ENCODE measurements at regions not wholly inside any gene's neighbourhood (a gene's known extent, or its start where the extent isn't known, plus 50 kb on each side); places are given as distances from the start of the nearest gene placed in this dataset.

GRCh38 chr2:21519412-21519811 lies 395.6 kb downstream of the TDRD15 start:
- Histone ChIP-seq H3K4me3 (replicated peaks in 1 of 4; ENCODE audit: control extremely low read depth in 1 of 4, insufficient read depth in 1 of 4, low read depth in 3 of 4, low read length in 4 of 4) (no peak overlapping the region), H3K9me3 (ENCODE audit: control insufficient read depth, insufficient read depth, low read depth, low read length) (no peaks in the 10 kb centered on the region), H3K79me2 (ENCODE audit: control insufficient read depth, insufficient read depth, low read length) (no peaks in the 10 kb centered on the region), H3K4me1 (ENCODE audit: control insufficient read depth, extremely low read depth, insufficient read depth, low read length) (no peaks in the 10 kb centered on the region), H3K9ac (ENCODE audit: insufficient read depth, low read length) (no peak overlapping the region), H2AFZ (ENCODE audit: low read length) (no peak overlapping the region), H4K20me1 (ENCODE audit: control insufficient read depth, extremely low read depth, insufficient read depth, low read length) (no peaks in the 10 kb centered on the region), H3K27me3 (ENCODE audit: control insufficient read depth, insufficient read depth, low read length) (no peaks in the 10 kb centered on the region), H3K4me2 (ENCODE audit: extremely low read depth, insufficient read depth, low read length) (no peak overlapping the region), H3K27ac (ENCODE audit: insufficient read depth, low read length) (no peak overlapping the region), H3K36me3 (ENCODE audit: control insufficient read depth, insufficient read depth, low read length) (no peaks in the 10 kb centered on the region)
- no peak for DNase-seq (ENCODE audit: low read depth in 2 of 2)
- no peak for TF ChIP-seq CTCF (conservative IDR thresholded peaks at IDR 0.05 in 1 of 2, IDR thresholded peaks at IDR 0.05 in 1 of 2; ENCODE audit: low read depth in 1 of 2, low read length in 2 of 2)
- TF ChIP-seq EZH2 (IDR thresholded peaks at IDR 0.05; ENCODE audit: low read length, missing control alignments), result no peak

DNA sequence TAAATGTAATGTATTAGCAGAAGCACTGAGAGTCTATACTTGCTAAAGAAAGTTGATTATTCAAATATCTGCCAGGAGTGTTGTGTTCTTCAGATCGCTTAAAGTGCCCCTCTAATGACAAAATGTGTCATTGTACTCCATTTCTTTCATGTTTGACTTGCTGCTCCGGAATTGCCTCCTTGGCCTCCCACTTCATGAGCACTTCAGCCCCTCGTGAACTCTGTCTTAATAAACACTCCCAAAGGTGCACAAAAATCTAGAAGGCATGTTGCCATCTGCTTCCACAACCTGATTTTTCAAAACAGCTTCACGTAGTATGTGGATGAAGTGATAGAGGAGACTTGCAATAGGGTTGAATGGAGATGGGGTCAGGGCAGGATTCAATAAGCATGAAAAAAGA lies 396.1 kb downstream of the TDRD15 start:
- no peaks in the 10 kb centered on the region for H4K20me1 ChIP-seq (ENCODE audit: control insufficient read depth, extremely low read depth, insufficient read depth, low read length)
- no peaks in the 10 kb centered on the region for H3K79me2 ChIP-seq (ENCODE audit: control insufficient read depth, insufficient read depth, low read length)
- no peak overlapping the region for H3K27ac ChIP-seq (ENCODE audit: insufficient read depth, low read length)
- TF ChIP-seq EZH2 (IDR thresholded peaks at IDR 0.05; ENCODE audit: low read length, missing control alignments) (no peak), CTCF (conservative IDR thresholded peaks at IDR 0.05 in 1 of 2, IDR thresholded peaks at IDR 0.05 in 1 of 2; ENCODE audit: low read depth in 1 of 2, low read length in 2 of 2) (no peak)
- H2AFZ ChIP-seq (ENCODE audit: low read length), result no peak overlapping the region
- H3K4me2 ChIP-seq (ENCODE audit: extremely low read depth, insufficient read depth, low read length), result no peak overlapping the region
- no peak overlapping the region for H3K9ac ChIP-seq (ENCODE audit: insufficient read depth, low read length)
- no peaks in the 10 kb centered on the region for H3K36me3 ChIP-seq (ENCODE audit: control insufficient read depth, insufficient read depth, low read length)
- no peaks in the 10 kb centered on the region for H3K9me3 ChIP-seq (ENCODE audit: control insufficient read depth, insufficient read depth, low read depth, low read length)
- H3K27me3 ChIP-seq (ENCODE audit: control insufficient read depth, insufficient read depth, low read length), result no peaks in the 10 kb centered on the region
- no peaks in the 10 kb centered on the region for H3K4me1 ChIP-seq (ENCODE audit: control insufficient read depth, extremely low read depth, insufficient read depth, low read length)
- DNase-seq (ENCODE audit: low read depth in 2 of 2), result no peak
- H3K4me3 ChIP-seq (replicated peaks in 1 of 4; ENCODE audit: control extremely low read depth in 1 of 4, insufficient read depth in 1 of 4, low read depth in 3 of 4, low read length in 4 of 4), result no peak overlapping the region

DNA sequence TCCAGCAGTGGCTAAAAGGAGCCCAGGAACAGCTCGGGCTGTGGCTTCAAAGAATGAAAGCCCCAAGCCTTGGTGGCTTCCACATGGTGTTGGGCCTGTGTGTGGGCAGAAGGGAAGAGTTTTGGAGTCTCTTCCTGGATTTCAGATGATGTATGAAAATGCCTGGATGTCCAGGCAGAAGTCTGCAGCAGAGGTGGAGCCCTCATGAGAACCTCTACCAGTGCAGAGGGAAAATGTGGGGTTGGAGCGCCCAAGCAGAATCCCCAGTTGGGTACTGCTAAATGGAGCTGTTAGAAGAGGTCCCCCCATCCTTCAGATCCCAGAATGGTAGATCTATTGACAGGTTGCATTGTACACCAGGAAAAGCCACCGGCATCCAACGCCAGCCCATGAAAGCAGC lies 412.1 kb downstream of the TDRD15 start:
- no peaks in the 10 kb centered on the region for H3K79me2 ChIP-seq (ENCODE audit: control insufficient read depth, insufficient read depth, low read length)
- no peak overlapping the region for H3K9ac ChIP-seq (ENCODE audit: insufficient read depth, low read length)
- no peaks in the 10 kb centered on the region for H3K4me1 ChIP-seq (ENCODE audit: control insufficient read depth, extremely low read depth, insufficient read depth, low read length)
- no peaks in the 10 kb centered on the region for H3K36me3 ChIP-seq (ENCODE audit: control insufficient read depth, insufficient read depth, low read length)
- TF ChIP-seq CTCF (conservative IDR thresholded peaks at IDR 0.05 in 1 of 2, IDR thresholded peaks at IDR 0.05 in 1 of 2; ENCODE audit: low read depth in 1 of 2, low read length in 2 of 2) (no peak), EZH2 (IDR thresholded peaks at IDR 0.05; ENCODE audit: low read length, missing control alignments) (no peak)
- H3K4me2 ChIP-seq (ENCODE audit: extremely low read depth, insufficient read depth, low read length), result no peak overlapping the region
- H3K9me3 ChIP-seq (ENCODE audit: control insufficient read depth, insufficient read depth, low read depth, low read length), result no peaks in the 10 kb centered on the region
- no peaks in the 10 kb centered on the region for H3K27me3 ChIP-seq (ENCODE audit: control insufficient read depth, insufficient read depth, low read length)
- no peak for DNase-seq (ENCODE audit: low read depth in 2 of 2)
- no peak overlapping the region for H3K27ac ChIP-seq (ENCODE audit: insufficient read depth, low read length)
- H3K4me3 ChIP-seq (replicated peaks in 1 of 4; ENCODE audit: control extremely low read depth in 1 of 4, insufficient read depth in 1 of 4, low read depth in 3 of 4, low read length in 4 of 4), result no peak overlapping the region
- no peak overlapping the region for H2AFZ ChIP-seq (ENCODE audit: low read length)
- H4K20me1 ChIP-seq (ENCODE audit: control insufficient read depth, extremely low read depth, insufficient read depth, low read length), result no peaks in the 10 kb centered on the region
